ENCODE measurements at regions not wholly inside any gene's neighbourhood (a gene's known extent, or its start where the extent isn't known, plus 50 kb on each side); places are given as distances from the start of the nearest gene placed in this dataset.

DNA sequence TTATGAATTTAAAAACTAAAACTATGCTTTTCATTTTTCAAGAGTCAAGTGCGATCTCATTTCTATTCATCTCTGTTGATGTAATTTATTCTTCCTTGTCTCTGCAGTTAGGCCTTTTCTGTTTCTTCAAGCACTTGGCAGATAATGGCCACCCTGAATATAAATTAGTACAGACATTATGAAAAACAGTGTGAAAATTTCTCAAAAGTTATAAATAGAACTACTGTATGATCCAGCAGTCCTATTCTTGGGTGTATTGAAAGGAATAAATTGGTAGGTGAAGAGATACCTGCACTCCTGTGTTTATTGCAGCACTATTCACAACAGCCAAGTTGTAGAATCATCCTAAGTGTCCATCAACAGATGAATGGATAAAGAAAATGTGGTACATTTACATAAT lies 248.3 kb downstream of the DOK5 start:
- Histone ChIP-seq H3K9me3 (ENCODE audit: control insufficient read depth, low read length) (no peaks in the 10 kb centered on the region), H3K27ac (ENCODE audit: low read length) (no peak overlapping the region), H3K4me3 (ENCODE audit: low read length) (no peak overlapping the region), H3K27me3 (ENCODE audit: control insufficient read depth, insufficient read depth) (no peaks in the 10 kb centered on the region), H3K4me1 (ENCODE audit: control insufficient read depth, insufficient read depth, low read length) (no peaks in the 10 kb centered on the region)
- WGBS, result 96% methylated on average over 1 of the region's 1 CpG
- ATAC-seq, result no peak
- intact Hi-C loops (cut with DNase I), result no loop called here
- no peak for DNase-seq

DNA sequence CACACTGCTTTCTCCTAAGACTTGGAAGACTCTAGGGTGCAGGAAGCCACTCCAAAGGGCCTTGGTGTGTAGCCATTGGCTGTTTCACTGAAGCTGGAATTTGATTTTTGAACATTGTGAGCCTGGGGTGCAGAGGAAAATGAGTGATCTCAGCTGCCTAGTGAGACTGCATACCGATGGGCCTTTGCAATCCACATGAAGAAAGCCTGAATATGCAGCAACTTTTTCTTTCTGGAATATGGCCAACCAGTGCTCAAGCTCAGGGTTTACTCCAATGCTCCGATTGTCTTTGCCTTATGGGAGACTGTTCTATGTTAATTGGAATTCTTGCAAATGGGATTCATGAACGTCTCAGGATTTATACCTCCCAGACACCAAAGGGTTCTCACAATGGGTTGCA lies 242.6 kb downstream of the DOK5 start:
- 51% methylated on average over 3 of the region's 3 CpGs for WGBS
- ATAC-seq (no peak), DNase-seq (no peak)
- H3K27ac ChIP-seq (ENCODE audit: low read length), result no peak overlapping the region
- no peaks in the 10 kb centered on the region for H3K27me3 ChIP-seq (ENCODE audit: control insufficient read depth, insufficient read depth)
- no peaks in the 10 kb centered on the region for H3K4me1 ChIP-seq (ENCODE audit: control insufficient read depth, insufficient read depth, low read length)
- H3K4me3 ChIP-seq (ENCODE audit: low read length), result no peak overlapping the region
- intact Hi-C loops (cut with DNase I), result no loop called here
- no peaks in the 10 kb centered on the region for H3K9me3 ChIP-seq (ENCODE audit: control insufficient read depth, low read length)

DNA sequence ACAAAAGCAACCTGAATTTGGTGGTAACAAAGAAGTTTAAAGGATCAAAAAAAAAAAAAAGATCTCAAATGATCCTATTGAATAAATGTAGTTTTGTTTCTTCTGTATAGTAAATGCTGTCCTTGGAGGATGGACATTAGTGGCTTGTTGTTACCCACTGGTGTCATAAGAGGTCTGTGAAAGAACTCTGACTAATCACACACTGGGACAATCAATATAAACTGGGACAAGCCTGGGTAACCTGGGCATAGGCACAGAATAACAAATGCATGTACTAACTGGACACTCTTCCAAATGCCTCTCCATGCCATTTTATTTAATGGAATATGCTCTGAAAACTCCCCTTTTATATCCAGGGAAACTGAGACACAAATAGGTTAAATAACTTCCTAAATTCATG lies 241.4 kb downstream of the DOK5 start:
- Histone ChIP-seq H3K4me3 (ENCODE audit: low read length) (no peak overlapping the region), H3K27me3 (ENCODE audit: control insufficient read depth, insufficient read depth) (no peaks in the 10 kb centered on the region), H3K27ac (ENCODE audit: low read length) (no peak overlapping the region), H3K9me3 (ENCODE audit: control insufficient read depth, low read length) (no peaks in the 10 kb centered on the region), H3K4me1 (ENCODE audit: control insufficient read depth, insufficient read depth, low read length) (no peaks in the 10 kb centered on the region)
- DNase-seq (no peak), ATAC-seq (no peak)
- intact Hi-C loops (cut with DNase I), result no loop called here

DNA sequence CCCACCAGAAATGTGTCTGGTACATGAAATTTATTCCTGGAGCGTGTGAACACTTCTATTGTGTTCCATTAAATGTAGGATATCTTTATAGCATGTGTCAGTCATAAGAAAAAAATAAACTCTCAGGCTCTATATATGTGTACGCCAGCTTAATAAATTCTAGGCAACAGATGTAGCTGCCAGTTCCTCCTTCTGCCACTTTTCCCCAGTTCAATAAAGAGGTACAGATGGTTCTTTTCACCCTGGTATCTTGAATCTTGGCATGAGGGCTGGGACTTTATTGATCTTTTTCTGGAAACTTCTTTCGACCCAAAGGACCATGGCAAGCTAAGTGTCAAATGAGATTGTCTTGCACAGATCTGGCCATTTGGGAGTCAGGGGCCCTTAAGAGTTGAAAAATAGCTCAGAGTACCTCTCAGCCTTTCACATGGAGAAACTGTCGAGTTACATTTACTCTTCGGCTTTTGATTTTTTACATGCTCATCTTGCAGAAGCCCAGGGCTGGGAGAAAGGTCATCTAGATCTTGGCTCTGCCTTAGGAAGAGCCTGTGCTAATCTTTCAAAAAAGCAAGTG lies 240.9 kb downstream of the DOK5 start:
- no peaks in the 10 kb centered on the region for H3K9me3 ChIP-seq (ENCODE audit: control insufficient read depth, low read length)
- DNase-seq (no peak), ATAC-seq (no peak)
- no peaks in the 10 kb centered on the region for H3K4me1 ChIP-seq (ENCODE audit: control insufficient read depth, insufficient read depth, low read length)
- H3K27ac ChIP-seq (ENCODE audit: low read length), result no peak overlapping the region
- no peaks in the 10 kb centered on the region for H3K27me3 ChIP-seq (ENCODE audit: control insufficient read depth, insufficient read depth)
- H3K4me3 ChIP-seq (ENCODE audit: low read length), result no peak overlapping the region
- WGBS, result 67% methylated on average over 5 of the region's 5 CpGs
- intact Hi-C loops (cut with DNase I), result no loop called here

DNA sequence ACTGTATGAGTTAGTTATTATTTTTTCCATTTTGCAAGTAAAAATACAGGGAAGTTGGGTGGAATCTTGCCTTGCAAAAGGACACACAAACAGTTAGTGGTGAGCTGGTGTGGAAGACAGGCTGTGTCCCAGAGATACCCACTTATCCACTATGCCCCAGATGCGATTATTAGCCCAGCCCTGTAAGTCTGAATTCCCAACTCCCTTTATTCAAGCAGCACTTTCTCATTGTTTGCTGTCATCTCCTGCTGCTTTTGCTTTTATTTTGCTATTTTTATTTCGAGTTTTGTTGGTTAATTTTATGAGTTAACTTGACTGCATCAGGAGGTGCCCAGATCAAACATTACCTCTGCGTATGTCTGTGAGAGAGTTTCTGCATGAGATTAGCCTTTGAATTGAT lies 239.4 kb downstream of the DOK5 start:
- H3K27me3 ChIP-seq (ENCODE audit: control insufficient read depth, insufficient read depth), result no peaks in the 10 kb centered on the region
- H3K4me3 ChIP-seq (ENCODE audit: low read length), result no peak overlapping the region
- ATAC-seq, result no peak
- H3K27ac ChIP-seq (ENCODE audit: low read length), result no peak overlapping the region
- no peak for DNase-seq
- WGBS, result 69% methylated on average over 3 of the region's 3 CpGs
- no peaks in the 10 kb centered on the region for H3K9me3 ChIP-seq (ENCODE audit: control insufficient read depth, low read length)
- H3K4me1 ChIP-seq (ENCODE audit: control insufficient read depth, insufficient read depth, low read length), result no peaks in the 10 kb centered on the region
- intact Hi-C loops (cut with DNase I), result no loop called here

DNA sequence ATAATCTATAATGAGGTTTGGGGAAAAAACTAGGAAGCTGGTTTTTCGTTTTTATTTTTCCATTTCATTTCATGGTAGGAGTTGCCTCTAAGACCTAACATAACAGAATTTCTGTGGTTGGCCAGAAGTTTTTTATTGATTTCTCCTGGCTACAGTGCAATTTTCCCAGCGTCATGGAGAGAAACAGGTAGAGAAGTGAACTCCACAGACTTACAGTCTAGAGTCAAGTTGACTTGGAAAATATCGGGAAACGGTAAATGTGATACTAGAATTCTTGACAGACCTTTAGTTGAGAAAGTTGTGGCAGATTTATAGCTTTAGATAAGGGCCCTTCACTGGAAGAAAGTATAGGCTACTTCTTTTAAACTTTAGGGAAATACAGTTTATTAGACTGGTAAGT lies 238.3 kb downstream of the DOK5 start:
- Histone ChIP-seq H3K4me3 (ENCODE audit: low read length) (no peak overlapping the region), H3K27me3 (ENCODE audit: control insufficient read depth, insufficient read depth) (no peaks in the 10 kb centered on the region), H3K9me3 (ENCODE audit: control insufficient read depth, low read length) (no peaks in the 10 kb centered on the region), H3K4me1 (ENCODE audit: control insufficient read depth, insufficient read depth, low read length) (no peaks in the 10 kb centered on the region), H3K27ac (ENCODE audit: low read length) (no peak overlapping the region)
- intact Hi-C loops (cut with DNase I), result no loop called here
- WGBS, result 87% methylated on average over 4 of the region's 4 CpGs
- ATAC-seq (no peak), DNase-seq (no peak)

DNA sequence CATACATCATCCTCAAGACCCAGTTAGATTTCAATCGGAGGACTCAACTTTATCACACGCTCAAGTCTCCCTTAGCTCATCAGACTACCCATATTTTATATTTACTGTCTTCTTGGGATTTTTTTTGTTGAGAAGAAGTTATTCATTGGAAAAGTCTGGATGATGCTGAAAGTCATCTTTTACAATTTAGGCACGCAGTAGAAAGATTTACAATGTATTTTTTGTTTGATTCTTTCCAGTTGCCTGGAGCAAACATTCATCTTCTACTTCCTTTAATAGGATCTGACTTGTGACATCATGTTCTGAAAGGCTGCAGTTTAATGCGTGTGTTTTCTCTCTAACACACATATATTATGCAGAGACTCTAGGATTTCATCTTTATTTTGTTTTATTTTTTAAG lies 235.7 kb downstream of the DOK5 start:
- Histone ChIP-seq H3K27me3 (ENCODE audit: control insufficient read depth, insufficient read depth) (no peaks in the 10 kb centered on the region), H3K9me3 (ENCODE audit: control insufficient read depth, low read length) (no peaks in the 10 kb centered on the region), H3K4me1 (ENCODE audit: control insufficient read depth, insufficient read depth, low read length) (no peaks in the 10 kb centered on the region), H3K27ac (ENCODE audit: low read length) (no peak overlapping the region), H3K4me3 (ENCODE audit: low read length) (no peak overlapping the region)
- ATAC-seq, result no peak
- intact Hi-C loops (cut with DNase I), result no loop called here
- 85% methylated on average over 4 of the region's 4 CpGs for WGBS
- no peak for DNase-seq

DNA sequence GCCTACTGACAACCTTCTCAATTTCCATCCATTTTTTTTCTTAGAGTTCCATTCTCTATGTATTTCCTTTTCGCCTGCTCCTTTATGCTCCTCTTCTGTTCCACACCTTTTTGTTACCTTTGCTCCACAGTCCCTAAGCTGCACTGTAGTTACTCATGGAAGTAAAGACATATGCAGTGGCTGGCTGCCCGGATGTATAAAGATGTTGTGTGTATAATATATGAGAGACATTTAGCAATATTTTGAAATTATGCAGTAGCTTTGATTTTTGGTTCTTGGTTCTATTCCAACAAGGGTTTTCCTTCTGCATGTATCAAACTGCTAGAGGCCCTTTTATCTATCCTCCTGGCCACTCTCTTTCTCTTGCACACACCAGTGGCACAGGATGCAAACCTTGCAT lies 234.9 kb downstream of the DOK5 start:
- H3K9me3 ChIP-seq (ENCODE audit: control insufficient read depth, low read length), result no peaks in the 10 kb centered on the region
- no peaks in the 10 kb centered on the region for H3K4me1 ChIP-seq (ENCODE audit: control insufficient read depth, insufficient read depth, low read length)
- WGBS, result 86% methylated on average over 2 of the region's 2 CpGs
- no peak for DNase-seq
- intact Hi-C loops (cut with DNase I), result no loop called here
- no peaks in the 10 kb centered on the region for H3K27me3 ChIP-seq (ENCODE audit: control insufficient read depth, insufficient read depth)
- no peak overlapping the region for H3K27ac ChIP-seq (ENCODE audit: low read length)
- no peak overlapping the region for H3K4me3 ChIP-seq (ENCODE audit: low read length)
- no peak for ATAC-seq

DNA sequence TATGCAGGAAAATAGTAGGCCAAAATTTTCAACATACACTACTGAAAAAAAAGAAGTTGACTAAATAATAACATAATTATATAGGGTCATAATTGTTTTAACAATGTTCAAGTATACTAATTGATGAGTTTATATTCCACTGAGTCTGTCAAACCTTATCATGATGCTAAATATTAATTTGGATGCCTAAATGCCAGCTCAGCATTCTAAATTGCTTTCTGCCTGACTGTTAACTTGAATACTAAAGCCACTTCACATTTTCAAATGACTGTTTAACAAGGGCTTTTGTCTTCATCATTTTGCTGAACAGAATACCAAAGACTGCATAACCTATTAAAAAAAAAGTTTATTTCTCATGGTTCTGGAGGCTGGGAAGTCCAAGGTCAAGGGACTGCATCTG lies 232.8 kb downstream of the DOK5 start:
- H3K4me3 ChIP-seq (ENCODE audit: low read length), result no peak overlapping the region
- intact Hi-C loops (cut with DNase I), result loop anchor here in 1 of 4 donors (10.0 kb wide), 1 partner anchor 57 kb away; no protein-coding TSS in a partner anchor

DNA sequence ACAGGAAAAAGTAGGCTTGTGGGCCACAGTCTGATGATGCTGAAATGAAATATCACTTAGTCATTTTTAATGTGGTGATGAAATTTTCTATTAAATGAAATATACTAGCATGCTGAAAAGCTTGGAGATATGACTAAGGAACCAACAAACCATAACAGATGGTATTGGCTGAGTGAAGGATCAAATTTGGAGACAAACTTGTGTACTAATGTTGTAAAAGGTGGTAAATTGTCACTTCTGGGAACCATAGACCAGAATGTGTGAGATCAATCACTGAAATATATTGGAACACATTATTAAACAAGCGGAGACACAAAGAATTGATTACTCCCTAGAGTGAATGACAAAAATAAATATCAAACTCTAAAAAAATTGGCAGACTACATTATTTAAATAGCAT lies 232.4 kb downstream of the DOK5 start:
- no peak for DNase-seq
- 88% methylated on average over 1 of the region's 1 CpG for WGBS
- H3K27me3 ChIP-seq (ENCODE audit: control insufficient read depth, insufficient read depth), result no peaks in the 10 kb centered on the region
- no peaks in the 10 kb centered on the region for H3K4me1 ChIP-seq (ENCODE audit: control insufficient read depth, insufficient read depth, low read length)
- no peak overlapping the region for H3K4me3 ChIP-seq (ENCODE audit: low read length)
- no peak for ATAC-seq
- H3K27ac ChIP-seq (ENCODE audit: low read length), result no peak overlapping the region
- no peaks in the 10 kb centered on the region for H3K9me3 ChIP-seq (ENCODE audit: control insufficient read depth, low read length)
- intact Hi-C loops (cut with DNase I), result loop anchor here in 1 of 4 donors (10.0 kb wide), 1 partner anchor 57 kb away; no protein-coding TSS in a partner anchor

More for the DNA sequence above, 232.8 kb downstream of the DOK5 start:
- ATAC-seq (no peak), DNase-seq (no peak)
- H3K9me3 ChIP-seq (ENCODE audit: control insufficient read depth, low read length), result no peaks in the 10 kb centered on the region
- no peak overlapping the region for H3K27ac ChIP-seq (ENCODE audit: low read length)
- H3K4me1 ChIP-seq (ENCODE audit: control insufficient read depth, insufficient read depth, low read length), result no peaks in the 10 kb centered on the region
- no peaks in the 10 kb centered on the region for H3K27me3 ChIP-seq (ENCODE audit: control insufficient read depth, insufficient read depth)

DNA sequence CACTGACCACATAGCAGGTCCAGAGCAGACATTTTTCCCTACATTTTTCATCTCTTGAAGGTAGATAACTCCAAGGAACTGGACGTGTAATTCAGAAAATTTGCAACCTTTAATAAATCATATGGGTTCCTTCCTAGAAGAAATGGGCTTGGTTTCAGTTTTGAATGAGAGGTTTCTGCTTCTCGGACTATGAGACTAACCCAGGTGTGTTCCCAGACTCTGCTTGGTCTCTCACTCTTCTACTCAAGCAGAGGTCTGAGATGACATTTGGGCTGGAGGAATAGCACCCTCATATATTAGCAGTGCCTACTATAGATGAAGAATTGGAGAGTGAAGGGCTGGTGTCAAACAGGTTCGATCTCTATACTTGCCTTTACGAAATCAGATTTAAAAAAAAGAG lies 231.2 kb downstream of the DOK5 start:
- WGBS, result 67% methylated on average over 4 of the region's 4 CpGs
- intact Hi-C loops (cut with DNase I), result loop anchor here in 1 of 4 donors (10.0 kb wide), 1 partner anchor 58 kb away; no protein-coding TSS in a partner anchor
- H3K9me3 ChIP-seq (ENCODE audit: control insufficient read depth, low read length), result no peaks in the 10 kb centered on the region

DNA sequence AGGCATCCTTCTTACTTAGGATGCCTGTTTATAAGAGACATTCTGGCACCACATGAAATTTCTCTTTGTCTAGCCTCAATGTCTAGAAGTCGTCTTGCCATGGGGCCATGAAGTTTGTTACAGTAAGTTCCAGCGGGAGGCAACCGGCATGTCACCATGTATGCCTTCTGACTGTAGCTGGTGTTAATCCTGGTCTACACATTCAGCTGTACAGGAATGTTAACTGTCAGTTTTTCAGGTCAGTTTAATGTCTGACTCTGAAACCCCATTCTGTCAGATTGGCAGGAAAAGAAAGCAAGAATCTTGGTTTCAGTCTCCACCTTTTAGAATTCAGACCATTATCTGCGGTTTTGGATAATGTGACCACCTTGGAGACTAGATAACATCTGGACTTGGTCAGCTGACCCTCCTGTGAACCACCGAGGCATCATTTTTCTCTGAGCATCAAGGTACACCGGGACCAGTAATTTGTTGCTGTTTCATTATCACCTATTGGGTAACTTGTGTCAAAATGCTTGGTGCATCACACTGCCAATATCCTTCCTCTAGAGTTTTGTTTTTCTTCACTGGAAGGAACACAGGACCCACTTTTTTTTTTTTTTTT lies 228.7 kb downstream of the DOK5 start:
- no peak overlapping the region for H3K27ac ChIP-seq (ENCODE audit: low read length)
- no peaks in the 10 kb centered on the region for H3K27me3 ChIP-seq (ENCODE audit: control insufficient read depth, insufficient read depth)
- ATAC-seq (no peak), DNase-seq (no peak)
- H3K4me1 ChIP-seq (ENCODE audit: control insufficient read depth, insufficient read depth, low read length), result no peaks in the 10 kb centered on the region
- WGBS, result 85% methylated on average over 6 of the region's 6 CpGs
- no peak overlapping the region for H3K4me3 ChIP-seq (ENCODE audit: low read length)
- H3K9me3 ChIP-seq (ENCODE audit: control insufficient read depth, low read length), result no peaks in the 10 kb centered on the region
- intact Hi-C loops (cut with DNase I), result loop anchor here in 1 of 4 donors (10.0 kb wide), 1 partner anchor 61 kb away; no protein-coding TSS in a partner anchor

More for the DNA sequence above, 231.2 kb downstream of the DOK5 start:
- ATAC-seq, result no peak
- Histone ChIP-seq H3K27me3 (ENCODE audit: control insufficient read depth, insufficient read depth) (no peaks in the 10 kb centered on the region), H3K4me3 (ENCODE audit: low read length) (no peak overlapping the region), H3K27ac (ENCODE audit: low read length) (no peak overlapping the region), H3K4me1 (ENCODE audit: control insufficient read depth, insufficient read depth, low read length) (no peaks in the 10 kb centered on the region)
- DNase-seq, result no peak

Data from right cardiac atrium (tissue), 5 donors.